GM13977 (cell line): ENCODE measurements at regions not wholly inside any gene's neighbourhood (a gene's known extent, or its start where the extent isn't known, plus 50 kb on each side); places are given as distances from the start of the nearest gene placed in this dataset.

Source experiments
- DNase-seq: peaks from one replicate; pipeline ENCODE4 v3.0.0; 2012; ENCODE audit warnings: low spot score
- CTCF ChIP-seq: IDR thresholded peaks from 2 replicates; pipeline ENCODE4 v1.5.1; 2012; ENCODE audit warnings: mild to moderate bottlenecking, control low read depth; ENCODE audit not compliant: insufficient read depth; ENCODE audit errors: extremely low read depth, missing control alignments
- in situ Hi-C: fragments of 300-500 bp; cut with MboI; formaldehyde crosslinking; loops from one replicate; pipeline ENCODE4 v1.12.0; 2022; ENCODE audit warnings: low sequenced_read_pairs, low pct_unique_long_range_greater_than_20kb, mixed read lengths, inconsistent platforms; ENCODE audit not compliant: unreplicated experiment

DNA sequence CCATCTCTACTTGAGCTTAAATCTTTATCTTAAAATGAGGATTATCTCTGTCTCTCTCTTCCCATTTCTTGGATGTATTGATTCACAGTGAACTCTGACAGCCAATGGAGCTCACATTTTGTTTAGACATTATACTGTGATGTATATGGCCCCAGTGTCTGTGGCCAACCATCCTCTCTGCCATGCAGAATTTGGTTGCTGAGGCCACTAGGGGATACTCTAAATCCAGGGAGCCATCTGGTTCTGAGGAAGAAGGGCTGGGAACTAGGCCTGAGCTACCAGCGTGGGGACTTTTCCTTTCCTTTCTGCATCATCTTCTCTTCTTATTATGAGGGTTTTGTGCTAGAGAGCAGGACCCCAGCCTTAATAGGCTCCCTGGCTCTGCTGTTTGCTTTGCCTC is 59.1 kb upstream of the RIPOR2 start:
- no peak for DNase-seq
- in situ Hi-C loops: no loop called here
- no peak for TF ChIP-seq CTCF

- no peak for DNase-seq
- no peak for TF ChIP-seq CTCF
- in situ Hi-C loops: no loop called here
Observed at GRCh38 chr6:24995270-24995669, 59.5 kb upstream of the RIPOR2 start.

DNA sequence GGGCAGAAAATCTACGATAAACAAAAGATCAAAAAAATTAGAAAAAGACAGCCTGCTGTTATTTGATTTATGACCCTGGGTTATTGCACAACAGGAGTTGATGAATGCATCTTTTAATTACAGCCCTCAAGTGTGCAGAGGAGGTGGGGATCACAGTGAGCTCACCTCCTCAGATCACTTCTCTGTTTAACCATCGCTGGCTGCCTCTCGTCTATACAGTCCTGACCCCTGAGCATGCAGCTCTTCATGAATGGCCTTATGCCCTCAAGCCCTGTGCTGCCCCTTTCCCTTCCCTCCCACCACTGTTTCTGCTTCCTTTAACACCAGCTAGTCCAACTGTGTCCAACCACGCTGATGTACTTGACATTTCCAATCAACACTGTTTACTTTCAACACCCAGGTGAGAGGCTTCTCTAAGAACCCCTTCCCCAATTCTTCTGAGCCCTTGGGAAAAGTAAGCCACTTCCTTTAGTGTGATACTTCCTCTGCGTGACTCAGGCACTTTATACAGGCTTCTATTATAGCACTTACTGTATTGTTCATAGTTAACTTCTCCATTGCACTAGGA is 60.6 kb upstream of the RIPOR2 start:
- in situ Hi-C loops: no loop called here
- no peak for DNase-seq
- no peak for TF ChIP-seq CTCF

- in situ Hi-C loops: no loop called here
- DNase-seq: no peak
Observed at GRCh38 chr6:24997231-24997630, 61.5 kb upstream of the RIPOR2 start.

DNA sequence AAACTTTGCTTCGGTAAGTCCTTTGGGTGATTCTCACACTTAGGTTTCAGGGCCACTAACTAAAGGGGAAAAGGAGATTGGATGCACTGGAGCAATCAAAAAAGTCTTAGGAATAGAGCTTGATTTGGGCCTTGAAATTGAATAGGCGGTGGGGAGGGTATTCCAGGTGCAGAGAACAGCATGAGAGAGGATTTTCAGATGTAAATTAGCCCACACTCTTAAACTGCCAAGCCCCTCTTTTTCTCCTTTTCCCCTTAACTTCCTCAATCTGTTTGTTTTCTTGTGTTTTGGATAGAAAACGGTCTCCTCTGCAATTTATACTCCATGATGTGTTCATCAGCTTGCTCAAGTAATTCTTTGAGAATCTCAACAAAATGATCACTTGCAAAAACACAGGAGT is 62.1 kb upstream of the RIPOR2 start:
- in situ Hi-C loops: no loop called here
- TF ChIP-seq CTCF: no peak
- no peak for DNase-seq

More at GRCh38 chr6:24997231-24997630, 61.5 kb upstream of the RIPOR2 start:
- no peak for TF ChIP-seq CTCF

- no peak for TF ChIP-seq CTCF
- in situ Hi-C loops: loop anchor here (25.0 kb wide), 1 partner anchor 290 kb away; the partner anchor contains the start of gene C6orf62
- DNase-seq: no peak
Observed at GRCh38 chr6:25002326-25003091, 66.7 kb upstream of the RIPOR2 start.
